ENCODE measurements at regions not wholly inside any gene's neighbourhood (a gene's known extent, or its start where the extent isn't known, plus 50 kb on each side); places are given as distances from the start of the nearest gene placed in this dataset.

- no peak for DNase-seq
Measured at GRCh38 chr22:48841881-48842582, 985.6 kb downstream of the BRD1 start.

GRCh38 chr22:48840112-48840949 is 987.3 kb downstream of the BRD1 start:
- no peak for DNase-seq

DNA sequence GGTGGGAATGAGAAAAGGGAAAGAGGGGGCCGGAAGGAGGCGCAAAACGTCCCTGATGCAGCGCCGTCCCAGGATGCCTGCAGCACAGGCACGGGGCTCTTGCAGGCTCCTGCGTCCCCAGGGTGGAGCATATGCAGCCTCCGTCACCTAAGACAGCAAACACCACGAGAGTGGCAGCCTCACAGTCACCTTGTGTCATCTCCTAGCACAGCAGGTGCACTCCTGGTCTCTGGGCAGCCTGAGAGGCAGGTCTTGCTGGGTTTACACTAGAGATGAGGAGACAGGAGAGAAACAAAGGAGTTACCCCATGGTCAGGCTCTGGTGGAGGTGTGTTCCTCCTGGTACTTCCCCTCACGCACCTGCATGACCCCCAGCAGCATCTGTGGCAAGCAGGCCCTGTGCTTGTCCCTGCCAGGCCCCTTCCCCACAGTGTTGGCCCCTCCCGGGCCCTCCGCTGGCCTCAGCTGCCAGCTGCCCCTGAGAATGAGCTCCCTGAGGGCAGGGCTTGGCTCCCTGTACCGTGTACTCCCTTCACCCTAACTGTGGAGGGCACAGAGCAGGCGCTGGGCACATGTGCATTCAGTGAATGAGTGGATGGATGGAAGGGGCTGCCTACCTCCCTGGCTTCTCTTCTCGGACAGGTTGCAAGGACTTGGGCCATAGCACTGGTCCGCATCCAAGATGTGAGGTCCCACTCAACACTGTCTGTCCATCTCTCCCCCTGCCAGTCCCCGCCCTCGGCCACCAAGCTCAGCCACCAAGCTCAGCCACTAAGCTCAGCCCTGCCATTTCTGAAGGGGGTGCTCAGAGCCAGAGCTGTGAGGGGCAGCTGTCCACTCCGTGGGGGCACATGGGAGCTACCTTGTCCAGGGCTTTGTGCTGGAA is 988.6 kb downstream of the BRD1 start:
- DNase-seq = no peak

DNA sequence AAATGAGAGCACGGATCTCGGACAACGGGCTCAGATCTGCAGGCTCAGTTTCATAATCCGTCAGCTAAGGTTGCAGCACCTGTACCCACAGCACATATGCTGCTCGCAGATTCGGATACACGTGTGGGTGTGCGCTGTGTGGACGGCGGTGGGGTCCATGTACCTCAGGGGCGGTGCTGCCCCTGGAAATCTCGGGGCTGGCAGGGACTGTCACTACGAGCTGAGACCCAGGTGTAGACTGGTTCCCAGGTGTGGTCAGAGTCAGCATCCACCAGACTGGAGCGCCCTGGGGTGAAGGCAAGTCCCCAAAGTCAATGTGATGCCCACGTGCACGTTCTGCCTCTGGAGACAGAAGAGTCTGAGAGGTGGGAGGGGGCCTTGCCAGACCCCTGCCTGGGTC is 989.3 kb downstream of the BRD1 start:
- DNase-seq = no peak

GRCh38 chr22:48837341-48837935 is 990.2 kb downstream of the BRD1 start:
- DNase-seq = no peak

DNA sequence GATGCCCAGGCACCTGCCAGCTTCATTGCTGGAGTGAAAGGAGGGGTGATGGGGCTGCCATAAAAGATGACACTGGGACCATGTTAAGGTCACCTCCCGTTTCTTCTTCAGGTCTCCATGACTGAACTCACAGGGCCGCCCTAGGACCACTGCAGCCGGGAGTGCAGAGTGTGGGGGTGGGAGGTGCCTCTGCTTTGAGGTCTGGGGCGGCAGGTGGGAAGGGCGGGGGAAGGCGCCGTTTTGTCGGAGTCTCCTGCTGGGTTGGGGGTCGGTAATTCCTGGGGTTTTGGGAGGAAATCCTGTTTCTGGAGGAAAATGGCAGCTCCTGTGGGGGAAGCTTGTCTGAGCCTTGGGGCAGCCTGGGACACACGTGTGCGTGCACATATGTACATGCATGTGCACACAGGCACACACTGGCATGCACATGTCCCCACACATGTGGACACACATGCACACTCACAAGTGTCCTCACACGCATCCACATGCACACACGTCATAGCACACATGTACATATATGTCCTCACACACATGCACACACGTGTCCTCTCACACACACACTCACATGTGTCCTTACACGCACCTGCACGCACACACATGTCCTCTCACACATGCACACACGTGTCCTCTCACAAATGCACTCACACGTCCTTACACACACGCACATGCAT is 990.9 kb downstream of the BRD1 start:
- no peak for DNase-seq

DNA sequence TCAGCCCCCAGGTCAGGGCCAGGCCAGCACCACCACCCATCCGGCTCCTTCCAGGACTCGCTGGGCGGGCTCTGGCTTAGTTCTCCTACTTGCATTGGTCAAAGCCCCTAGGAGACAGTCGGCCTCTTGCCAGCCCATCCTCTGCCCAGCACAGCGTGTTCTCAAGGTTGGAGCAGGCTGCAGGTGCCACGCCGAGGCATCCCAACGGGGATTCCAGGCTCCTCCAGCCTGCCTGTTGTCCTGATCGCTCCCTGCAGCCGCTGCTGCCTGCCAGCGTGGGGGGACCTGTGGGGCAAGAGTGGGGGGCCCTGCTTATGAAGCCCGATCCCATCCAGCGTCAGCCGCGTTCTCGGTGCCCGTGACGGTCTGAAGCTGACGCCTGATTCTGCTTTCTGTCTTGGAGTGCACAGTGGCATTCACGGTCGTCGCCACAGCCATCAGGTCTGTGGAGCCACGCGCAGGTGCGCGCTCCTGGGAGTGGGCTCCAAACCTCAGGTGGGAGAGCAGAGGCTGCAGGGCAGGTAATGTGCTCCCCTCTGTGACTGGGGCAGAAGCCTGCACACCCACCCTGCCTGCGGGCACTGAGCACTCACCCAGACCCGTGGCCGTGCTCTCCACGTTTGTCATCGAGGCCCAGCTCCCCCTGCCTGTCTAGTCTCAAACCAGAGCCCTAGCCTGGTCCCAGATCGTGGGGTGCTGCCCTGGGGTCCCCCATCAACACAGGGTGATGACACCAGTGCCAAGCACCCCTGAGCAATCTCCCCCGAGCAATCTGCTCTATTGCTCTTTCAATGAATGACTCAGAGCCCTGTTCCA is 991.6 kb downstream of the BRD1 start:
- no peak for DNase-seq

- DNase-seq = no peak
Measured at GRCh38 chr22:48835364-48835763, 992.3 kb downstream of the BRD1 start.

- no peak for DNase-seq
Measured at GRCh38 chr22:48834404-48834803, 993.3 kb downstream of the BRD1 start.

DNA sequence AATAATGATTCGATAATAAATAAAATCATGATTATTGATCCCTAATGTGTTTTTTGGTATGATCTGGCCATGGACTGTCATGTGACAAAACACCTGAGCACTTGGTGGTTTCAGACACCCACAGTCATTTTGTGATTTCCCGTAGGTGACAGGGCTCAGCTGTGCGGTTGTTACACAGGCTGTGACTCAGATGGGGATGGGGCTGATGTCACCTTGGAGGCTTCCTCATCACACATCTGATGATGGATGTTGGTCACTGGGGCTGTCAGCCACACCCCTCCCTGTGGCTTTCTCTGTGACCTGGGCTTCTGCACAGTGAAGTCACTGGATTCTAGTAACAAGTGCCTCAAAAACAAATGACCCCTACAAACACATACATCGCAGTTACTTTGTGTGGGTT is 995.1 kb downstream of the BRD1 start:
- DNase-seq = no peak

DNA sequence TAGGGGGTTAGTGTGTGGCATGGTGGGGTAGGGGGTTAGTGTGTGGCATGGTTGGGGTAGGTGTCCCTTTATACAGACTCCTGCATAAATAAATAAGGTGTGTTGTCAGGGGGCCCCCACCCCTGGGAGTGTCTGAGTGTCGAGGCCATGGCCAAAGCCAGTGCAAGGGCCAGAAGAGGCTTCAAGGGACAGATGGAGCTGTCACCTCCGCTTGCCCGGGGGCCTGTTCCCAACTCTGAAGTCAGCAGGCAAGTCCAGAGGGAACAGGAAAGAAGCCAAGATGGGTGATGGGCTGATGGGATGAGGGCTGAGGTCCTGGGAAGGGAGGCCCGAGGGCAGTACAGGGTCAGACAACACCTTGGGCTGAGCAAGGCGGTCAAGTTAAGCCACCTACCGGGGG is 997.8 kb downstream of the BRD1 start:
- no peak for DNase-seq

- no peak for DNase-seq
Measured at GRCh38 chr22:48828688-48829087, 999.0 kb downstream of the BRD1 start.

DNA sequence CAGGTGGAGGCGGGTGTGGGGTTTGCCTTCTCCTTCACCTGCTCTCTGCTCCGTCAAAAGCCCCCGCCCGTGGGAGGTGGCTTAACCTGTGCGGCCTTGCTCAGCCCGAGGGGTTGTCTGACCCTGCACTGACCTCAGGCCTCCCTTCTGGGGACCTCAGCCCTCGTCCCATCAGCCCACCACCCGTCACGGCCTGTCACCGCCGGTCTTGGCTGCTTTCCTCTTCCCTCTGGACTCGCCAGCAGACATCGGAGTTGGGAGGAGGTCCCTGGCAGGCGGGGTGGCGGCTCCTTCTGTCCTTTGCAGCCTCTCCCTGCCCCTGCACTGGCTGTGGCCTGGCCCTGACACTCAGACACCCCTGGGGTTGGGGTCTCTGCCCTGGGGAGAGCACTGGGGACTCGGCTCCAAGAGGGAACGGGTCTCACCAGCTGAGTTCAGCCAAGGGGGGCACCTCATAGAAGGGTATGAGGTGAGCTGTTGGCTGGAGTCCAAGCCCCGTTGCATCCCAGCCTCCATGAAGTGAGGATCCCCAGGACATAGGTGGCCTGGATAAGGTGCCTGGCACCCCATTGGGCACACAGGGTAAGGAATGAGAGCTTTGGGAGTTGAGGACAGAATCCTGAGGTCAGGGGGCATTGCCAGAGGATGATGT is 999.6 kb downstream of the BRD1 start:
- no peak for DNase-seq

GRCh38 chr22:48827268-48827846 is 1000.3 kb downstream of the BRD1 start:
- DNase-seq = no peak

GRCh38 chr22:48826546-48826945 is 1001.1 kb downstream of the BRD1 start:
- no peak for DNase-seq

GRCh38 chr22:48825802-48826520 is 1001.7 kb downstream of the BRD1 start:
- DNase-seq = no peak

DNA sequence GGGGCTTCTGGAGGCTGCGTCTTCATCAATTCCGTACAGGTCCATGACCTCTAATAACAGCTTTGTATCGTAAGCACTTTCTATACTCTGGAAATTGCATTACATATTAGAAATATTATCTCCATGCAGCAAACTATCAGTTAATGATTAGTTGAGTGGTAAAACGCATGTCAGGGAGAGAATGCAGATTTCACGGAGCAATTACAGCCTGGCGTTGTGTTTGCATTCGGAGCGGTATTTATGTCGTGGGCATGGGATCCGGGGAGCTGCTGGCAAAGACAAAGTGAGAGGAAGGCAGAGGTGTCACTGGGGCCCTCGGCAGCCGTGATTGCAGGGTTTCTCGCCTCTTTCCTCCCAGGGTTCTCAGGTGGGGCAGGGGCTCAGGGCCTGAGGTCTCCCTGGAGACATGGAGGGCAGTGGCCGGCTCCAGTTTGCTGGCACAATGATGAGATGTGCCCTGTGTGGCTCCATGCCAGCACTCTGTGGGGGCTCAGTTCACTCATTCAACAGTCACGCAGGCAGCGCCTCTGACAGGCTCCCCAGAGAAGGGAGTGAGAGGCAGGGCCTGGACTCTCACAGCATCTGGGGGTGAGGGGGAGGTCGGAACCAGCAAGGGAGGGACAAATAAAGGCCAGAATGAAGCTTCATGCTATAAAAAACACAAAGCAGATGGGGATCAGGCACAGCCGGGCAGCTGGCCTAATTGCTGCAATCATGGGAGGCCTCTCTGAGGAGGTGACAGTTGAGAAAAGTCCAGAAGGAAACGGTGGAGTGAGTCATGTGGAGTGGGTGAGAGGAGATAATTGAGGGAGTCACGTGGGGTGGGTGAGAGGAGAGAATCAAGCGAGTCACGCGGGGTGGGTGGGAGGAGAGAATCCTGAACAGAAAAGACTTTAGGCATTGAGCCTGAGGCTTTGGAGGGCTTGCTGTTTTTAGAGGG is 1002.7 kb downstream of the BRD1 start:
- no peak for DNase-seq

DNA sequence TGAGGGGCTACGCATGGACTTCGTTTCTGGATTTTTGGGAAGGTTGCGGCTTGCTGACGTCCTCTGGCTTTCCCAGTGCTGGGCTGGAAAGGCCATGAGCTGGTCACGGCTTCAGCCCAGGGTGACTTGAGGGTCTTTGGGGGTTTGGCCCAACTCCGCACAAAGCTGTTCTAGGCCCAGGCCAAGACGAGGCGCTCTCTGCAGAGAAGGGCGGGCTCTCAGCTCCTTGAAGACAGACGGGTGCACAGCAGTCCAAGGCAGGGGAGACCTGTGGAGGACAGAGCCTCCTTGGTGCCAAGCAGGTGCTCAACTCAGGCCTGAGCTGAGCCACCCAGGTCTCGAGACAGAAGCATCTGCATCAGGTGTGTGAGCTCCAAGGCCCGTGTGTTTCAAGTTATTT is 1003.7 kb downstream of the BRD1 start:
- DNase-seq = no peak
